ENCODE measurements at regions not wholly inside any gene's neighbourhood (a gene's known extent, or its start where the extent isn't known, plus 50 kb on each side); places are given as distances from the start of the nearest gene placed in this dataset.

DNA sequence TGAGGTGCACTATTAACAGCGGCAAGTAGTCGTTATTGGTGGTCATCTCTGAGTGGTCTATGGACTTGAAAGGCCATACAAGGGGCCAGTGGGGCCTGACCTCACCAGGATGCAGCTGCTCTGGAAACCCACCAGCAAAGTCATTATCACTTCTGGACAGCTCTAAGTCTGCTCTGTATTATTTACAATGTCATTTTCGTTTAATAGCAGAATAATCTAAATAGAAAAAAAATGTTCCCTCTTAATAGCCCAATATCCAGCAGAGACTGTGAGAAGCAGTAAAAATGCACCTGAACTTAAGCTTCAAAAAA is 85.0 kb upstream of the EED start:
- TF ChIP-seq TAF1 (IDR thresholded peaks at IDR 0.05; ENCODE audit: low read depth) (no peak), TCF12 (IDR thresholded peaks at IDR 0.05; ENCODE audit: low read depth) (no peak), TEAD4 (IDR thresholded peaks at IDR 0.05) (no peak), CEBPB (IDR thresholded peaks at IDR 0.05) (no peak)
- TF ChIP-seq, protein P1, sequence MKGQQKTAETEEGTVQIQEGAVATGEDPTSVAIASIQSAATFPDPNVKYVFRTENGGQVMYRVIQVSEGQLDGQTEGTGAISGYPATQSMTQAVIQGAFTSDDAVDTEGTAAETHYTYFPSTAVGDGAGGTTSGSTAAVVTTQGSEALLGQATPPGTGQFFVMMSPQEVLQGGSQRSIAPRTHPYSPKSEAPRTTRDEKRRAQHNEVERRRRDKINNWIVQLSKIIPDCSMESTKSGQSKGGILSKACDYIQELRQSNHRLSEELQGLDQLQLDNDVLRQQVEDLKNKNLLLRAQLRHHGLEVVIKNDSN (IDR thresholded peaks at IDR 0.05) = no peak

DNA sequence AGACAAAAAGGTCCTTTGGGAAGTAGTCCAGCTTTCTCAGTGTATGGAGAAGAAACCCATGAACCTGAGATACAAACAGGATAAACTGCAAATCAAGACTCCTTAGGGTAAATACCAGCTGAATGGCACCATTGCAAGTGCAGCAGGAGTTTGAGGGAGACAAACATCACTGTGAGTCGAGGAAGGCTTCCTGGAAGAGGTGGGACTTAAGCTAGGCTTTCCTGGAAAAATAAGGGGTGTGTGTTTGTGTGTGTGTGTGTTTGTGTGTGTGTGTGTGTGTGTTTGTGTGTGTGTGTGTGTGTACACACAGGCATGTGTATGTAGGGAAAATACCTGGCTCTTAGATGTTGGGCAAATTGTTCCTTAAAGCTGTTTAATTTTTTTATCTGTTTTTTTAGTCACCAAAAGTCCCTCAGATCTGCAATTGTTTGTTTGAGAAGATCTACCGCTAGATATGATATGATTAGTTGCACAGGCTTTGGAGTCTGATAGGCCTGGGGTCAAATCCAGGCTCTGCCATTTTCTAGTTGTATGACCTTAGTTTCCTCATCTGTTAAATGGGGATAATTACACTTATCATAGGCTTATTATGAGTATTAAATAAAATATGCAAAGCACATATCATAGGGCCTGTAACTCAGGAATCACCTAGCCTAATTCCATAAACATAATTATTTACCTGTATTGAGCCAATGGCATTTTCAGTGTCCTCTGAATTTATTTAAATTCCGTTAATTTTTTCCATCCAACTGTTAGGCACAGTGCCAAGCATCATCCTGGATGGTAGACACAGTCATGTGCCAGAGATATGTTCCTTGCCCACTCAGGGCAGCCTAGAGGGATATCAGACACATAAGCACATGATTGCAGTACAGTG is 85.6 kb upstream of the EED start:
- no peak for TF ChIP-seq EP300 (IDR thresholded peaks at IDR 0.05; ENCODE audit: borderline replicate concordance)
- TF ChIP-seq EGR1 (IDR thresholded peaks at IDR 0.05) = no peak
- TF ChIP-seq, protein P1 (IDR thresholded peaks at IDR 0.05) = no peak
- TF ChIP-seq YY1 (IDR thresholded peaks at IDR 0.05; ENCODE audit: low read depth) = no peak
- no peak for TF ChIP-seq NFIC (IDR thresholded peaks at IDR 0.05)
- TF ChIP-seq, protein P2, sequence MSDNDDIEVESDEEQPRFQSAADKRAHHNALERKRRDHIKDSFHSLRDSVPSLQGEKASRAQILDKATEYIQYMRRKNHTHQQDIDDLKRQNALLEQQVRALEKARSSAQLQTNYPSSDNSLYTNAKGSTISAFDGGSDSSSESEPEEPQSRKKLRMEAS (IDR thresholded peaks at IDR 0.05) = no peak
- no peak for TF ChIP-seq TCF12 (IDR thresholded peaks at IDR 0.05; ENCODE audit: low read depth)
- no peak for TF ChIP-seq RAD21 (IDR thresholded peaks at IDR 0.05; ENCODE audit: low read depth)
- no peak for TF ChIP-seq CREB1 (IDR thresholded peaks at IDR 0.05; ENCODE audit: low read depth)
- no peak for TF ChIP-seq ZBTB7A (IDR thresholded peaks at IDR 0.05; ENCODE audit: low read depth)
- no peak for TF ChIP-seq CEBPB (IDR thresholded peaks at IDR 0.05)
- TF ChIP-seq FOXM1 (IDR thresholded peaks at IDR 0.05; ENCODE audit: borderline replicate concordance, low read depth) = no peak
- no peak for TF ChIP-seq TEAD4 (IDR thresholded peaks at IDR 0.05)
- TF ChIP-seq, protein P3, sequence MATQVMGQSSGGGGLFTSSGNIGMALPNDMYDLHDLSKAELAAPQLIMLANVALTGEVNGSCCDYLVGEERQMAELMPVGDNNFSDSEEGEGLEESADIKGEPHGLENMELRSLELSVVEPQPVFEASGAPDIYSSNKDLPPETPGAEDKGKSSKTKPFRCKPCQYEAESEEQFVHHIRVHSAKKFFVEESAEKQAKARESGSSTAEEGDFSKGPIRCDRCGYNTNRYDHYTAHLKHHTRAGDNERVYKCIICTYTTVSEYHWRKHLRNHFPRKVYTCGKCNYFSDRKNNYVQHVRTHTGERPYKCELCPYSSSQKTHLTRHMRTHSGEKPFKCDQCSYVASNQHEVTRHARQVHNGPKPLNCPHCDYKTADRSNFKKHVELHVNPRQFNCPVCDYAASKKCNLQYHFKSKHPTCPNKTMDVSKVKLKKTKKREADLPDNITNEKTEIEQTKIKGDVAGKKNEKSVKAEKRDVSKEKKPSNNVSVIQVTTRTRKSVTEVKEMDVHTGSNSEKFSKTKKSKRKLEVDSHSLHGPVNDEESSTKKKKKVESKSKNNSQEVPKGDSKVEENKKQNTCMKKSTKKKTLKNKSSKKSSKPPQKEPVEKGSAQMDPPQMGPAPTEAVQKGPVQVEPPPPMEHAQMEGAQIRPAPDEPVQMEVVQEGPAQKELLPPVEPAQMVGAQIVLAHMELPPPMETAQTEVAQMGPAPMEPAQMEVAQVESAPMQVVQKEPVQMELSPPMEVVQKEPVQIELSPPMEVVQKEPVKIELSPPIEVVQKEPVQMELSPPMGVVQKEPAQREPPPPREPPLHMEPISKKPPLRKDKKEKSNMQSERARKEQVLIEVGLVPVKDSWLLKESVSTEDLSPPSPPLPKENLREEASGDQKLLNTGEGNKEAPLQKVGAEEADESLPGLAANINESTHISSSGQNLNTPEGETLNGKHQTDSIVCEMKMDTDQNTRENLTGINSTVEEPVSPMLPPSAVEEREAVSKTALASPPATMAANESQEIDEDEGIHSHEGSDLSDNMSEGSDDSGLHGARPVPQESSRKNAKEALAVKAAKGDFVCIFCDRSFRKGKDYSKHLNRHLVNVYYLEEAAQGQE (IDR thresholded peaks at IDR 0.05; ENCODE audit: low read depth) = no peak
- no peak for TF ChIP-seq TAF1 (IDR thresholded peaks at IDR 0.05; ENCODE audit: low read depth)

DNA sequence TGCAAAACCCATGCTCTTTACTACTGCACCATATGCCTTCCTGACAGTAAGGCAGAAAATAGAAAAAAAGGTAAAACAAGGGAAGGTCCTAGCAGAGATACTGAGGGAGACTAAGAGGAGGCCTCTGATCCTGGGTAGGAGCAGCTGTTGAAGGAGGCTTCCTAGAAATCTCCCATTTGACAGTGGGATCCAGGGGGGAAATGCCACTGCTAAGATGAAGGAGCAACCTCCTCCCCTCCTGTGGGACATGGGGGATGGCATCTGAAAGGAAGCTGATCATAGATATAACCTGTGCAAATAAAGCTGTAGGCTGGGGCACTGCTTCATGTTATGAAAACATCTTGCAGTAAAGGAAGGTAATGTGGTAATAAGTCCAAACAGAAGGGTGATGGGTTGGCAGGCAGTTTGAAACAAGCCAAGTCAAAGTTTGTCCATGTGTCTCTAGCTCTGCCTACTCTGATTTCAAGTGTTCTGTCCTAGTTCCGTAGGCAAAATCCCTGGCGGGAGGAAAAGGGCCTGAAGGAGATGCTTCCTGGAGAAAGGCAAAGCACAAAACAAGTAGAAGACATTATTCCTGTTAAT is 86.7 kb upstream of the EED start:
- TF ChIP-seq CEBPB (IDR thresholded peaks at IDR 0.05) (no peak), RAD21 (IDR thresholded peaks at IDR 0.05; ENCODE audit: low read depth) (no peak), TCF12 (IDR thresholded peaks at IDR 0.05; ENCODE audit: low read depth) (no peak), NFIC (IDR thresholded peaks at IDR 0.05) (no peak), EP300 (IDR thresholded peaks at IDR 0.05; ENCODE audit: borderline replicate concordance) (no peak), EGR1 (IDR thresholded peaks at IDR 0.05) (no peak), TAF1 (IDR thresholded peaks at IDR 0.05; ENCODE audit: low read depth) (no peak), TEAD4 (IDR thresholded peaks at IDR 0.05) (no peak), YY1 (IDR thresholded peaks at IDR 0.05; ENCODE audit: low read depth) (no peak), ZBTB7A (IDR thresholded peaks at IDR 0.05; ENCODE audit: low read depth) (no peak), CREB1 (IDR thresholded peaks at IDR 0.05; ENCODE audit: low read depth) (no peak), FOXM1 (IDR thresholded peaks at IDR 0.05; ENCODE audit: borderline replicate concordance, low read depth) (no peak)
- TF ChIP-seq, protein P2 (IDR thresholded peaks at IDR 0.05) = no peak
- TF ChIP-seq, protein P1 (IDR thresholded peaks at IDR 0.05) = no peak
- TF ChIP-seq, protein P3 (IDR thresholded peaks at IDR 0.05; ENCODE audit: low read depth) = no peak

DNA sequence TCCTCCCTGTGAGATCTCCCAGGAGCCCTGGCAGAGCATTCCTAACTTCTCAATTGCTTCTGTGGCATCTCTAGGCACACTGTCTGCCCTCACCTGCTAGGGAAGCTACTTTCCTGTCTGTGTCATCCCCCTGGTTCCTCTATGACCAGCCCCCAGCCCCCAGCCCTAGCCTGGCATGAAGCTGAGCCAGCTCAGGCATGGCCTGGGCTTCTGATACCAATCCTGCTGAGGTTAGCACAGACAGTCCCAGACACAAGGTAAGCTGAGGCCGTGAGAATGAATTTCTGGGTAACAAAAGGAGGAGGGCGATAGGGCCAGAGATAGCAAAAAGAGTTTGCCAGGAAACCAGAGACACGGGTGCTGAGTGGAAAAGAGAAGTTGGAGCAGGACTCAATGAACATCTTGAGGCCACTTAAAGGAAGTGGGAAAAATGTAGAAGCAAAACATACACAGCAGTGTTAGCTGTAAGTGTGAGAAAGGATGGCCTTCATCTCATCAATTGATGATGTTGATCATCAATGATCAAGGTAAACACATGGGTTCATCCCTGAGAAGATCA is 87.6 kb upstream of the PICALM start:
- TF ChIP-seq, protein P3 (IDR thresholded peaks at IDR 0.05; ENCODE audit: low read depth) = no peak
- TF ChIP-seq RAD21 (IDR thresholded peaks at IDR 0.05; ENCODE audit: low read depth) (no peak), CREB1 (IDR thresholded peaks at IDR 0.05; ENCODE audit: low read depth) (no peak), NFIC (IDR thresholded peaks at IDR 0.05) (no peak), TAF1 (IDR thresholded peaks at IDR 0.05; ENCODE audit: low read depth) (no peak)

All from Ishikawa (cell line).